Right renal cortex interstitium (tissue), 3 donors: ENCODE measurements at regions not wholly inside any gene's neighbourhood (a gene's known extent, or its start where the extent isn't known, plus 50 kb on each side); places are given as distances from the start of the nearest gene placed in this dataset.
"Not testable (repeated sequence)": the region's sequence is repeated elsewhere in the genome, so short reads cannot be mapped to it uniquely, and the experiment has no call there.

Source experiments
- DNase-seq, 3 donors: peaks; one replicate each; pipeline ENCODE4 v3.0.0-alpha.2; 2013; ENCODE audit warnings: low read depth in 3 of 3, low spot score in 2 of 3

- DNase-seq = not testable (repeated sequence)
These were observed 307.3 kb upstream of the CHRNA7 start for GRCh38 chr15:31723019-31723418.

- not testable (repeated sequence) for DNase-seq
These were observed 305.4 kb upstream of the CHRNA7 start for GRCh38 chr15:31724903-31725302.

GRCh38 chr15:31725619-31726018 is 304.7 kb upstream of the CHRNA7 start:
- DNase-seq = not testable (repeated sequence)

- DNase-seq = no peak
These were observed 302.7 kb upstream of the CHRNA7 start for GRCh38 chr15:31727612-31728011.

- DNase-seq = no peak
These were observed 297.6 kb upstream of the CHRNA7 start for GRCh38 chr15:31732726-31733125.

- DNase-seq = no peak
These were observed 296.9 kb upstream of the CHRNA7 start for GRCh38 chr15:31733424-31733823.

- no peak for DNase-seq
These were observed 290.1 kb upstream of the CHRNA7 start for GRCh38 chr15:31740203-31740602.

- no peak for DNase-seq
These were observed 284.5 kb upstream of the CHRNA7 start for GRCh38 chr15:31745841-31746240.

- no peak for DNase-seq
These were observed 278.1 kb upstream of the CHRNA7 start for GRCh38 chr15:31752065-31752762.

GRCh38 chr15:31752905-31753304 is 277.4 kb upstream of the CHRNA7 start:
- no peak for DNase-seq

GRCh38 chr15:31758126-31758525 is 272.2 kb upstream of the CHRNA7 start:
- DNase-seq = no peak

GRCh38 chr15:31768055-31768454 is 262.3 kb upstream of the CHRNA7 start:
- DNase-seq = no peak

- no peak for DNase-seq
These were observed 256.3 kb upstream of the CHRNA7 start for GRCh38 chr15:31774045-31774444.

GRCh38 chr15:31776039-31776438 is 254.3 kb upstream of the CHRNA7 start:
- DNase-seq = no peak

- no peak for DNase-seq
These were observed 249.1 kb upstream of the CHRNA7 start for GRCh38 chr15:31781261-31781660.

GRCh38 chr15:31782016-31782783 is 248.1 kb upstream of the CHRNA7 start:
- no peak for DNase-seq

GRCh38 chr15:31782951-31783350 is 247.4 kb upstream of the CHRNA7 start:
- no peak for DNase-seq

- no peak for DNase-seq
These were observed 244.0 kb upstream of the CHRNA7 start for GRCh38 chr15:31786360-31786759.

GRCh38 chr15:31788104-31788503 is 242.2 kb upstream of the CHRNA7 start:
- DNase-seq = no peak

GRCh38 chr15:31792611-31793199 is 237.6 kb upstream of the CHRNA7 start:
- DNase-seq = no peak

- DNase-seq = no peak
These were observed 231.0 kb upstream of the CHRNA7 start for GRCh38 chr15:31799319-31799714.
